ENCODE measurements at regions not wholly inside any gene's neighbourhood (a gene's known extent, or its start where the extent isn't known, plus 50 kb on each side); places are given as distances from the start of the nearest gene placed in this dataset.
"Not testable (repeated sequence)": the region's sequence is repeated elsewhere in the genome, so short reads cannot be mapped to it uniquely, and the experiment has no call there.

DNA sequence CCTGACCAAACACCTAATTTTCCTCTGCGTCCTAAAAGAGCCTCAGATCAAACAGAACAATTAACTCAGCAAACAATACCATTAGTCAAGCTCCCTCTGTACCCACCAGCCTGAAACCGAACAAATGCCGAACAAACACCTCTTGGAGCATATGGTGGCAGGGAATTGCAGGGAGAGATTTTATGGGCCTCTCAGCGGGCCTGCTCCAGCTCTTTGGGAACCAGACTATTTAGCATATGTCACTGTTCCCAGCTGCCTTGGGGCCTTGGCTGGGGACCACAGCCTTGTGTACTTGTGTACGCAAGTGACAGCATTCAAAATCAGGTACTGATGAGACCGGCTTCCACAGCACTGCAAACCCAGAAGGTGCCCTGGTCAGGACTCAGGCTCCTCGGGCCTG is 388.8 kb upstream of the PPP2R3A start:
- DNase-seq (ENCODE audit: low read depth, low spot score) = no peak
- Histone ChIP-seq H3K4me1 (ENCODE audit: control insufficient read depth, insufficient read depth, low read length) (0 out of 2 replicates have a peak, but pooled peaks cover 1% of the 10 kb centered on the region), H3K27ac (ENCODE audit: low read length) (no peak overlapping the region), H3K27me3 (ENCODE audit: control insufficient read depth, insufficient read depth, low read length) (no peaks in the 10 kb centered on the region), H3K36me3 (ENCODE audit: control insufficient read depth, insufficient read depth, low read length) (no peaks in the 10 kb centered on the region), H3K4me3 (ENCODE audit: low read length) (no peak overlapping the region), H3K9me3 (ENCODE audit: control insufficient read depth, insufficient read depth, low read length) (no peaks in the 10 kb centered on the region)
- no CpG with 5 or more reads among the region's 7 CpGs for WGBS (ENCODE audit: insufficient coverage, insufficient read length)

DNA sequence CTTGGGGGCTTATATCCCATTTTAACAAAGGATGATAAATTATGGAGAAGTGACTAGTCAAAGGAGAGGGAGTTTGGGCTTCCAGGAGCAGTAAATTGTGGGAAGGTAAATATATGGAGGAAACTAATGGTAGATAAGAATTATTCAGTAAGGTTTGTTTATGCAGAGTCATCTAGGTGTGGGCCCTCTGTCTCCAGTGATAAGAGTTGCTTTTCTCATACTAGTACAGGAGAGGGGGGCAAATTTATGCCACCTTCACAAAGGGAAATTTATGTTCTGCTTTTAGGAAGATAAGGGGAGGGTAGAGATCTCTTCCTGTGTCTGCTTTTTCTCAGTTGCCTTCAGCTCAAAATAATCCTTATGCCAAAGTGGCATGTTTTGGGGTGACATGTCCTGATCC is 383.7 kb upstream of the PPP2R3A start:
- Histone ChIP-seq H3K27ac (ENCODE audit: low read length) (no peak overlapping the region), H3K27me3 (ENCODE audit: control insufficient read depth, insufficient read depth, low read length) (no peaks in the 10 kb centered on the region), H3K4me1 (ENCODE audit: control insufficient read depth, insufficient read depth, low read length) (no peaks in the 10 kb centered on the region; the same call in 1 of the 2 replicates), H3K4me3 (ENCODE audit: low read length) (no peak overlapping the region), H3K9me3 (ENCODE audit: control insufficient read depth, insufficient read depth, low read length) (no peaks in the 10 kb centered on the region; the same call in 1 of the 2 replicates), H3K36me3 (ENCODE audit: control insufficient read depth, insufficient read depth, low read length) (no peaks in the 10 kb centered on the region)
- DNase-seq (ENCODE audit: low read depth, low spot score) = no peak

DNA sequence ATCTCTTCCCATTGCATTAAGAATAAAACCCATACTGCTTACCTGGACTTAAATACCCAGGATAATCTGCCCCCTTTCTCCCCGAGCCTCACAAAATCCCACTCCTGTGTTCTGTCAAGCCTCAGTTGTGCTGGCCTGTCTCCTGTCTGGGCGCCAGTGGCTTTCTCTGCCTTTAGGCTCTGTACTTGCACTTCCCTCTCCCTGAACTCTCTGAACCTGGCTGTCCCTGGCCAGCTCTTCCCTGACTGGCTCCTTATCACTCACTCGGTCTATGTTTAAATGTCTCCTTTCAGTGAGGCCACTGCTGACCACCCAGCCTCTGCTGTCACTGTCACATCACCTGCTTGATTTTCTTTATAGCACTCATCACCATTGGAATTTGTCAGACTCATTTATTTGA is 382.7 kb upstream of the PPP2R3A start:
- no peaks in the 10 kb centered on the region; the same call in 1 of the 2 replicates for H3K4me1 ChIP-seq (ENCODE audit: control insufficient read depth, insufficient read depth, low read length)
- no peaks in the 10 kb centered on the region for H3K27me3 ChIP-seq (ENCODE audit: control insufficient read depth, insufficient read depth, low read length)
- no peaks in the 10 kb centered on the region for H3K36me3 ChIP-seq (ENCODE audit: control insufficient read depth, insufficient read depth, low read length)
- no peak overlapping the region for H3K27ac ChIP-seq (ENCODE audit: low read length)
- no peak for DNase-seq (ENCODE audit: low read depth, low spot score)
- no peak overlapping the region for H3K4me3 ChIP-seq (ENCODE audit: low read length)
- no peaks in the 10 kb centered on the region; the same call in 1 of the 2 replicates for H3K9me3 ChIP-seq (ENCODE audit: control insufficient read depth, insufficient read depth, low read length)
- no CpG with 5 or more reads among the region's 3 CpGs for WGBS (ENCODE audit: insufficient coverage, insufficient read length)

DNA sequence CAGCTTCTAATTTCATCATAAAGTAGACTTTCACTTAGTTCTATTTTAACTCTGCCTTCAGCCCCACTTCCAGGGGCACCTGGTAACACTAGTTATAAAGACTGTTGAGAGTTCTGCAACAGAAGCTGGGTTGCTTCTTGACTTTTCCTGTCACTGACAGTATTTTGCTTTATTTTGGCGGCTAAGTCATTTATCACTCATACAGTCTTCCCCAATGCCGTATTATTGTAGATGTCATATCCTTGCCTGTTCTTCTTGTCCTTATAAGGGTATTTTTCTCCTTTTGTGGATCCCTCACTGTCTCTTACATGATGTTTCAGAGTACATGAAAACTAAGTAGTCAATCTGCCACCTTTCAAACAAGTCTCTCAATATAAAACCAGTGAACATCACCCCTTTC is 369.0 kb upstream of the PPP2R3A start:
- Histone ChIP-seq H3K27ac (ENCODE audit: low read length) (no peak overlapping the region), H3K27me3 (ENCODE audit: control insufficient read depth, insufficient read depth, low read length) (no peaks in the 10 kb centered on the region), H3K4me3 (ENCODE audit: low read length) (no peak overlapping the region), H3K9me3 (ENCODE audit: control insufficient read depth, insufficient read depth, low read length) (no peaks in the 10 kb centered on the region), H3K36me3 (ENCODE audit: control insufficient read depth, insufficient read depth, low read length) (no peaks in the 10 kb centered on the region), H3K4me1 (ENCODE audit: control insufficient read depth, insufficient read depth, low read length) (no peaks in the 10 kb centered on the region)
- WGBS (ENCODE audit: insufficient coverage, insufficient read length) = no CpG with 5 or more reads among the region's 2 CpGs
- DNase-seq (ENCODE audit: low read depth, low spot score) = no peak

DNA sequence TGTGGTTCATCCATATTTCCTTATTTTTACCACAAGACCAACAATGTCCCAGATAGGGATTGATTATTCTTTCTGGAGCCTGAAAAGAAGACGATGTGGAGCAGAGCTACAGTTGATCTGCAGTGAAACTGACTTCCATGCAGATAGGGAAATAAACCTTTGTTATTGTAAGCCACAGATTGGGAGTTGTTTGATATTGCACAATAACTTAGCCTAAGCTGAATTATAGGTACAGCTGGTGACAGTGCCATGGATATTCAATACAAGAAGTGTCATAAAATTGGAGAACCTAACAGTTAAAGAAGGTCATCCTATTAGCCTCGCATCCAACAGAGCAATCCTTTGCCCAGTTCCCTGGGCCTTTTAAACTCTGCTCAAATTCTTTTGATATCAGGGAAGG is 367.7 kb upstream of the PPP2R3A start:
- no peaks in the 10 kb centered on the region for H3K36me3 ChIP-seq (ENCODE audit: control insufficient read depth, insufficient read depth, low read length)
- no peak for DNase-seq (ENCODE audit: low read depth, low spot score)
- H3K27me3 ChIP-seq (ENCODE audit: control insufficient read depth, insufficient read depth, low read length) = no peaks in the 10 kb centered on the region
- no peaks in the 10 kb centered on the region for H3K4me1 ChIP-seq (ENCODE audit: control insufficient read depth, insufficient read depth, low read length)
- H3K27ac ChIP-seq (ENCODE audit: low read length) = no peak overlapping the region
- no peaks in the 10 kb centered on the region for H3K9me3 ChIP-seq (ENCODE audit: control insufficient read depth, insufficient read depth, low read length)
- WGBS (ENCODE audit: insufficient coverage, insufficient read length) = no CpG with 5 or more reads among the region's 2 CpGs
- H3K4me3 ChIP-seq (ENCODE audit: low read length) = no peak overlapping the region

DNA sequence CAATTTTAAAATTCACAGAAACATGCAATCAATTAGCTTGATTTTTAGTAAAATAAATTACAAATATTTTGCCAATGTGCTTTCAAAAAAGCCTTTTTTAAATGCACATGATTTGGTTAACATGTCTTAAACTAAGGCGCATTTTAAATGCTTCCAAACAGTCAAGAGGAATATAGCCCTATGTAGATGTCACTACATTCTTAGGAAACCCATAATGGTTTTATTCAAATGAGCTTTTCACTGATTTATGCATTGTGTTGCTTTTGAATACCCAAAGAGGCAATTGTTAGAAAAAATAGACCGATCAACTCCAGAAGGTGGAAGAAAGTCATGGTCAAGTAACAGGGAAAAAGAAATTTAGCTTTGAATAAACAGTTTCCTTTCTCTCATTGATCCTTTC is 366.9 kb upstream of the PPP2R3A start:
- DNase-seq (ENCODE audit: low read depth, low spot score) = no peak
- no CpG with 5 or more reads among the region's 2 CpGs for WGBS (ENCODE audit: insufficient coverage, insufficient read length)
- no peak overlapping the region for H3K27ac ChIP-seq (ENCODE audit: low read length)
- H3K9me3 ChIP-seq (ENCODE audit: control insufficient read depth, insufficient read depth, low read length) = no peaks in the 10 kb centered on the region
- H3K4me1 ChIP-seq (ENCODE audit: control insufficient read depth, insufficient read depth, low read length) = no peaks in the 10 kb centered on the region
- no peaks in the 10 kb centered on the region for H3K27me3 ChIP-seq (ENCODE audit: control insufficient read depth, insufficient read depth, low read length)
- H3K4me3 ChIP-seq (ENCODE audit: low read length) = no peak overlapping the region
- H3K36me3 ChIP-seq (ENCODE audit: control insufficient read depth, insufficient read depth, low read length) = no peaks in the 10 kb centered on the region

DNA sequence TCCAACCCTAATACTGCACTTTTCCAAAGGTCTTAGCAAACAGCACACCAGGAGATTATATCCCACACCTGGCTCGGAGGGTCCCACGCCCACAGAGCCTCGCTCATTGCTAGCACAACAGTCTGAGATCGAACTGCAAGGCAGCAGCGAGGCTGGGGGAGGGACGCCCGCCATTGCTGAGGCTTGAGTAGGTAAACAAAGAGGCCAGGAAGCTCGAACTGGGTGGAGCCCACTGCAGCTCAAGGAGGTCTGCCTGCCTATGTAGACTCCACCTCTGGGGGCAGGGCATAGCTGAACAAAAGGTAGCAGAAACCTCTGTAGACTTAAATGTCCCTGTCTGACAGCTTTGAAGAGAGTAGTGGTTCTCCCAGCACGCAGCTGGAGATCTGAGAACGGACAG is 361.0 kb upstream of the PPP2R3A start:
- not testable (repeated sequence) for H3K4me1 ChIP-seq (ENCODE audit: control insufficient read depth, insufficient read depth, low read length); H3K36me3 ChIP-seq (ENCODE audit: control insufficient read depth, insufficient read depth, low read length); H3K4me3 ChIP-seq (ENCODE audit: low read length); H3K27ac ChIP-seq (ENCODE audit: low read length); H3K27me3 ChIP-seq (ENCODE audit: control insufficient read depth, insufficient read depth, low read length); DNase-seq (ENCODE audit: low read depth, low spot score); H3K9me3 ChIP-seq (ENCODE audit: control insufficient read depth, insufficient read depth, low read length)
- WGBS (ENCODE audit: insufficient coverage, insufficient read length) = no CpG with 5 or more reads among the region's 10 CpGs

DNA sequence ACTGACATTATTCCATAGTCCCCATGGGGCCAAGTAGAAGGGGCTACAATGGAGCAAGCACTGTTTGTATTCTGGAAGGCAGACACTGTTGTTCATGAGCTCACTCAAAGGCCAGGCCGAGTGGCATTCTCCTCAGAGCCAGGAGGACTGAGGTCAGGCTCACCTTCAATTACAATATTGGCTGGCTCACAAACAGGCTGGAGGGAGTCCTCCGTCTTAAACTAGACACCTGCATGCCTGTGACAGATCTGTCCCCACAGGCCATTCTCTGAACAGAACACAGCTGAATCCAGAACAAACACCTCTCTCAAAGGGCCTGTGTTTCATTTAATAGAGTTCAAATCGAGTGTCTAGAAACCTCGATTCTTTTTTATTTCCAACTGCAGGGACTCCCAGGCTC is 347.4 kb upstream of the PPP2R3A start:
- H3K36me3 ChIP-seq (ENCODE audit: control insufficient read depth, insufficient read depth, low read length) = no peaks in the 10 kb centered on the region
- H3K27me3 ChIP-seq (ENCODE audit: control insufficient read depth, insufficient read depth, low read length) = no peaks in the 10 kb centered on the region
- WGBS (ENCODE audit: insufficient coverage, insufficient read length) = no CpG with 5 or more reads among the region's 4 CpGs
- no peaks in the 10 kb centered on the region for H3K4me1 ChIP-seq (ENCODE audit: control insufficient read depth, insufficient read depth, low read length)
- H3K27ac ChIP-seq (ENCODE audit: low read length) = no peak overlapping the region
- DNase-seq (ENCODE audit: low read depth, low spot score) = no peak
- no peaks in the 10 kb centered on the region for H3K9me3 ChIP-seq (ENCODE audit: control insufficient read depth, insufficient read depth, low read length)
- H3K4me3 ChIP-seq (ENCODE audit: low read length) = no peak overlapping the region

DNA sequence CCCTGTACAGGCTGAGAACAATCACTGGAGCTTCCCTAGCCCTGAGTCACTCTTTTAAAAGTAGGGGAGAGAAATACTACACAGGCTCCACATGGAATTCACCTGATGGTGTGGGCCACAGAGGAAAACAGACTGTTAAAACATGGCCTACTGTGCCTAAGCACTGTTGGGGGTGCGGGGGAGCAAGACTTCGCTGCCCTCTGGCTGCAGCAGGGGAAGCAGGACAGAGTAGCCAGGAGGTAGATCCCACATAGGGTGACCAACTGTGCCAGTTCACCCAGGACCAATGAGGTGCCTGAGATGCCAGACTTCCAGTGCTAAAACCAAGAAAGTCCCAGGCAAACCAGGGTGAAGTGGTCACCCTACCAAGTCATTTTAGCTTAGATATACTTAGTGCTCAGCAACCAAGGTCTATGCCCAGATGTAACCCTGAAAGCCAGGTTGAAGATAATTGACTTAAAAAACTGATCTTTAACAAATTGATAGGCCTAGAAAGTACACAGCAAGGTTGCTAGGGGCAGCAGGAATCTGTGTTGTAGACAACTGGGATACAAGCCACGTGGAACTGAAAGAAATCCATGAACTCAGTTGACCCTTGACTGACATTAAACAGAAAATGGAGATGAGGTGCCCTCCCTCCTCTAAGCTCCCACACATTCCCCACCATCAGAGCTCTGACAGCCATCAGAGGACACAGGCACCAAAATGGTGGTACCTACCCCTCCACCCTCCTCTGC is 344.2 kb upstream of the PPP2R3A start:
- H3K36me3 ChIP-seq (ENCODE audit: control insufficient read depth, insufficient read depth, low read length) = no peaks in the 10 kb centered on the region
- H3K27me3 ChIP-seq (ENCODE audit: control insufficient read depth, insufficient read depth, low read length) = no peaks in the 10 kb centered on the region
- no peak for DNase-seq (ENCODE audit: low read depth, low spot score)
- H3K27ac ChIP-seq (ENCODE audit: low read length) = no peak overlapping the region
- H3K4me3 ChIP-seq (ENCODE audit: low read length) = no peak overlapping the region
- no peaks in the 10 kb centered on the region for H3K4me1 ChIP-seq (ENCODE audit: control insufficient read depth, insufficient read depth, low read length)
- no peaks in the 10 kb centered on the region for H3K9me3 ChIP-seq (ENCODE audit: control insufficient read depth, insufficient read depth, low read length)
- WGBS (ENCODE audit: insufficient coverage, insufficient read length) = no CpG with 5 or more reads among the region's 3 CpGs

DNA sequence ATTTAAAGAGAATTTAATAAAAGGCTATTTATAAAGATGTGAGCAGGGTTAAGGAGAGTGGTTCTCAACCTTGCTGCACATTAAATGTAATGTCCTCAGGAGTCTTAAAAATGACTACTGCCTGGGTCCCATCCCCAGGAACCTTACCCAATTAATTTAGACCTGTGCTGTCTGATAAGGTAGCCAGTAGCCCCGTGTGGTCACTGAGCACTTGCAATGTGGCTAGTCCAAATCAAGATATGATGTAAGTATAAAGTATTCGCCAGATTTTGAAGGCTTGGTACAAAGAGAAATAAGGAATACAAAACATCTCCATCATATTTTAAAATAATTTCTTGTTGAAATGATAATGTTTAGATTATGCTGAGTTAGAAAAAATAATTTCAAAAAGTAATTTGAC is 343.3 kb upstream of the PPP2R3A start:
- no peaks in the 10 kb centered on the region for H3K36me3 ChIP-seq (ENCODE audit: control insufficient read depth, insufficient read depth, low read length)
- no peaks in the 10 kb centered on the region for H3K4me1 ChIP-seq (ENCODE audit: control insufficient read depth, insufficient read depth, low read length)
- DNase-seq (ENCODE audit: low read depth, low spot score) = no peak
- no peak overlapping the region for H3K27ac ChIP-seq (ENCODE audit: low read length)
- WGBS (ENCODE audit: insufficient coverage, insufficient read length) = no CpG with 5 or more reads among the region's 2 CpGs
- no peak overlapping the region for H3K4me3 ChIP-seq (ENCODE audit: low read length)
- H3K9me3 ChIP-seq (ENCODE audit: control insufficient read depth, insufficient read depth, low read length) = no peaks in the 10 kb centered on the region
- no peaks in the 10 kb centered on the region for H3K27me3 ChIP-seq (ENCODE audit: control insufficient read depth, insufficient read depth, low read length)

DNA sequence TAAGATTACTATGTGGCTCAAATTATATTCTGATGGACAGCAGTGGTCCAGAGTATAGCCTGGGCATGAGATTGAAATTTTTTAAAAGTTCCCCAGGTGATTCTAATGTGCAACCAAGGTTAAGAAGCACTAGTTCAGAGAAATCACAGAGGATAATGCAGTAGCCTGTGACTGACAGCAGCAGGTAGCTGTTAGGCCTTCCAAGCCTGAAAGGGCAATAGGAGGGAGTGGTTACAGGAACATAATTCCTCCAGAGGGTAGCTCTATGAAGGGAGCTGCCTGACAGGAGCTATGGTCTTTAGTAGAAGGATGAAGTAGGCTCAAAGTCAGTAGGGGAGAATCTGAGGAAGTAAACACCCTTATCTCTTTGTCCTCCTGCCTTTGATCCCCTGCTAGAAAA is 342.9 kb upstream of the PPP2R3A start:
- Histone ChIP-seq H3K27me3 (ENCODE audit: control insufficient read depth, insufficient read depth, low read length) (no peaks in the 10 kb centered on the region), H3K4me1 (ENCODE audit: control insufficient read depth, insufficient read depth, low read length) (no peaks in the 10 kb centered on the region), H3K9me3 (ENCODE audit: control insufficient read depth, insufficient read depth, low read length) (no peaks in the 10 kb centered on the region), H3K27ac (ENCODE audit: low read length) (no peak overlapping the region), H3K4me3 (ENCODE audit: low read length) (no peak overlapping the region), H3K36me3 (ENCODE audit: control insufficient read depth, insufficient read depth, low read length) (no peaks in the 10 kb centered on the region)
- no peak for DNase-seq (ENCODE audit: low read depth, low spot score)
